H9 (cell line): ENCODE measurements at regions not wholly inside any gene's neighbourhood (a gene's known extent, or its start where the extent isn't known, plus 50 kb on each side); places are given as distances from the start of the nearest gene placed in this dataset.

Experiments used
- DNase-seq: peaks from one replicate; pipeline ENCODE4 v3.0.0-alpha.2; 2017
- H2AFZ ChIP-seq: one replicate; pipeline ENCODE4 v1.6.1; 2013; ENCODE audit warnings: mild to moderate bottlenecking, low read length, control low read depth, moderate library complexity
- H2AK5ac ChIP-seq: 2 replicates; pipeline ENCODE4 v1.6.1; 2013; ENCODE audit warnings: low read length, control low read depth, mixed read lengths; ENCODE audit not compliant: insufficient read length
- H2BK120ac ChIP-seq: one replicate; pipeline ENCODE4 v1.6.1; 2013; ENCODE audit warnings: low read depth, mild to moderate bottlenecking, low read length, control low read depth, inconsistent platforms; ENCODE audit not compliant: poor library complexity, severe bottlenecking
- H2BK12ac ChIP-seq: 2 replicates; pipeline ENCODE4 v1.6.1; 2013; ENCODE audit warnings: low read length, control low read depth, mixed read lengths, low read depth; ENCODE audit not compliant: insufficient read length
- H2BK15ac ChIP-seq: 2 replicates; pipeline ENCODE4 v1.6.1; 2013; ENCODE audit warnings: low read depth, low read length, control low read depth
- H2BK20ac ChIP-seq: one replicate; pipeline ENCODE4 v1.6.1; 2013; ENCODE audit warnings: low read depth, mild to moderate bottlenecking, low read length, control low read depth, inconsistent platforms; ENCODE audit not compliant: poor library complexity, severe bottlenecking
- H2BK5ac ChIP-seq: 2 replicates; pipeline ENCODE4 v1.6.1; 2013; ENCODE audit warnings: low read length, control low read depth, mixed read lengths; ENCODE audit not compliant: insufficient read length
- H3K14ac ChIP-seq: 2 replicates; pipeline ENCODE4 v1.6.1; 2013; ENCODE audit warnings: low read length, control low read depth; ENCODE audit not compliant: insufficient read depth
- H3K18ac ChIP-seq: 2 replicates; pipeline ENCODE4 v1.6.1; 2013; ENCODE audit warnings: low read depth, mild to moderate bottlenecking, mixed read lengths, low read length, control low read depth; ENCODE audit not compliant: insufficient read length
- H3K23ac ChIP-seq: 2 replicates; pipeline ENCODE4 v1.6.1; 2013; ENCODE audit warnings: low read length, control low read depth, mixed read lengths, low read depth; ENCODE audit not compliant: insufficient read length
- H3K23me2 ChIP-seq: 2 replicates; pipeline ENCODE4 v1.6.1; 2013; ENCODE audit warnings: low read depth, mild to moderate bottlenecking, mixed read lengths, low read length, control low read depth; ENCODE audit not compliant: insufficient read length, poor library complexity, severe bottlenecking
- H3K27ac ChIP-seq: 2 replicates; pipeline ENCODE4 v1.5.1; 2013; ENCODE audit warnings: low read length, control low read depth, mixed read lengths, low read depth; ENCODE audit not compliant: insufficient read length
- H3K27me3 ChIP-seq: 2 replicates; pipeline ENCODE4 v1.6.1; 2013; ENCODE audit warnings: low read length, control low read depth, inconsistent platforms; ENCODE audit not compliant: insufficient read depth
- H3K4ac ChIP-seq: 2 replicates; pipeline ENCODE4 v1.6.1; 2013; ENCODE audit warnings: low read depth, mild to moderate bottlenecking, control low read depth, inconsistent platforms, low read length, moderate library complexity
- H3K4me1 ChIP-seq: 2 replicates; pipeline ENCODE4 v1.6.1; 2013; ENCODE audit warnings: low read length, control low read depth, inconsistent platforms; ENCODE audit not compliant: insufficient read depth
- H3K4me2 ChIP-seq: 2 replicates; pipeline ENCODE4 v1.6.1; 2013; ENCODE audit warnings: low read length, control low read depth, mixed read lengths; ENCODE audit not compliant: insufficient read length, insufficient read depth
- H3K56ac ChIP-seq: 2 replicates; pipeline ENCODE4 v1.6.1; 2013; ENCODE audit warnings: low read depth, mild to moderate bottlenecking, mixed read lengths, low read length, control low read depth; ENCODE audit not compliant: insufficient read length
- H3K79me1 ChIP-seq: 2 replicates; pipeline ENCODE4 v1.6.1; 2013; ENCODE audit warnings: low read depth, mild to moderate bottlenecking, moderate library complexity, low read length, control low read depth, inconsistent platforms; ENCODE audit not compliant: insufficient read depth, poor library complexity, severe bottlenecking
- H3K79me2 ChIP-seq: 2 replicates; pipeline ENCODE4 v1.6.1; 2013; ENCODE audit warnings: low read length, control low read depth, inconsistent platforms; ENCODE audit not compliant: insufficient read depth
- H3K9ac ChIP-seq: 2 replicates; pipeline ENCODE4 v1.6.1; 2013; ENCODE audit warnings: low read length, control low read depth, mixed read lengths; ENCODE audit not compliant: insufficient read length; ENCODE audit errors: extremely low read depth
- H3K9me3 ChIP-seq: one replicate; pipeline ENCODE4 v1.6.1; 2013; ENCODE audit warnings: low read depth, low read length, inconsistent platforms; ENCODE audit not compliant: control insufficient read depth
- H3T11ph ChIP-seq: one replicate; pipeline ENCODE4 v1.6.1; 2013; ENCODE audit warnings: mild to moderate bottlenecking, low read length, control low read depth, inconsistent platforms
- H4K20me1 ChIP-seq: one replicate; pipeline ENCODE4 v1.6.1; 2013; ENCODE audit not compliant: control insufficient read depth, insufficient read length, insufficient read depth
- H4K5ac ChIP-seq: 2 replicates; pipeline ENCODE4 v1.6.1; 2013; ENCODE audit warnings: low read depth, mild to moderate bottlenecking, mixed read lengths, low read length, control low read depth; ENCODE audit not compliant: insufficient read length
- H4K8ac ChIP-seq: replicated peaks from 2 replicates; pipeline ENCODE4 v1.6.1; 2013; ENCODE audit warnings: low read length, control low read depth, mixed read lengths, low read depth; ENCODE audit not compliant: insufficient read length
- H4K91ac ChIP-seq: 2 replicates; pipeline ENCODE4 v1.6.1; 2013; ENCODE audit warnings: low read depth, mild to moderate bottlenecking, moderate library complexity, mixed read lengths, low read length, control low read depth; ENCODE audit not compliant: insufficient read length
- H3K27ac Mint-ChIP-seq, 3 experiments: 2 replicates in 2 of 3; 3 replicates in 1 of 3; pipeline ENCODE4 v1.8.0; 2020 to 2021; ENCODE audit warnings: mixed read lengths in 3 of 3, mild to moderate bottlenecking in 1 of 3, moderate library complexity in 1 of 3
- H3K27me3 Mint-ChIP-seq: 2 replicates; pipeline ENCODE4 v1.8.0; 2021; ENCODE audit warnings: low read depth, mild to moderate bottlenecking, moderate library complexity, mixed read lengths
- H3K36me3 Mint-ChIP-seq, 3 experiments: 2 replicates in 2 of 3; 3 replicates in 1 of 3; pipeline ENCODE4 v1.8.0; 2020 to 2021; ENCODE audit warnings: low read depth in 3 of 3, mixed read lengths in 3 of 3; ENCODE audit not compliant: insufficient read depth in 1 of 3
- H3K4me1 Mint-ChIP-seq, 2 experiments: 2 replicates each; pipeline ENCODE4 v1.8.0; 2020; ENCODE audit warnings: mixed read lengths in 2 of 2
- H3K4me3 Mint-ChIP-seq, 2 experiments: 2 replicates in 1 of 2; 3 replicates in 1 of 2; pipeline ENCODE4 v1.8.0; 2020 to 2021; ENCODE audit warnings: mild to moderate bottlenecking in 2 of 2, mixed read lengths in 2 of 2, moderate library complexity in 1 of 2
- H3K9me3 Mint-ChIP-seq, 2 experiments: 2 replicates in 1 of 2; 3 replicates in 1 of 2; pipeline ENCODE4 v1.8.0; 2020; ENCODE audit warnings: mild to moderate bottlenecking in 2 of 2, mixed read lengths in 2 of 2, moderate library complexity in 1 of 2
- WGBS: extraction: QIAGEN DNeasy Blood & Tissue Kit; methylation state at CpG from one replicate; pipeline ENCODE4 v1.1.7; 2013; ENCODE audit warnings: missing lambda C conversion rate, low lambda C conversion rate, mixed read lengths; ENCODE audit not compliant: insufficient read length; ENCODE audit errors: extremely low coverage; 5-methylcytosine and 5-hydroxymethylcytosine counted together
- TF ChIP-seq, protein P1 (sequence below): fragments of 200-600 bp; sonication (generic); conservative IDR thresholded peaks from 3 replicates; pipeline ENCODE4 v1.8.0; 2021; ENCODE audit warnings: antibody characterized with exemption, mild to moderate bottlenecking

GRCh38 chr22:22103078-22103875 lies 120.7 kb upstream of the TOP3B start:
- Histone ChIP-seq H2AK5ac (no peak overlapping the region), H4K5ac (no peak overlapping the region), H3K4me1 (no peaks in the 10 kb centered on the region), H3K4ac (no peak overlapping the region), H2BK20ac (no peak overlapping the region), H3K4me2 (no peak overlapping the region), H2BK12ac (no peak overlapping the region), H4K8ac (no peak overlapping the region), H3T11ph (no peak overlapping the region), H3K79me1 (no peaks in the 10 kb centered on the region), H3K23me2 (no peaks in the 10 kb centered on the region), H2AFZ (no peak overlapping the region), H3K23ac (no peak overlapping the region), H3K27ac (no peak overlapping the region), H3K14ac (no peak overlapping the region), H2BK15ac (no peak overlapping the region), H4K91ac (no peak overlapping the region), H2BK5ac (no peak overlapping the region), H3K27me3 (peaks cover 36% of the 10 kb centered on the region; the same call in 1 of the 2 replicates), H2BK120ac (no peak overlapping the region), H3K18ac (no peak overlapping the region), H3K9me3 (no peaks in the 10 kb centered on the region), H3K79me2 (no peaks in the 10 kb centered on the region), H3K56ac (no peak overlapping the region), H4K20me1 (no peaks in the 10 kb centered on the region), H3K9ac (no peak overlapping the region)
- Mint-ChIP-seq H3K9me3 (no peaks in the 10 kb centered on the region), H3K4me3 (no peak overlapping the region), H3K4me1 (peaks cover 9% of the 10 kb centered on the region in 2 experiments), H3K27ac (no peak overlapping the region), H3K27me3 (peaks cover 98% of the 10 kb centered on the region), H3K36me3 (no peaks in the 10 kb centered on the region)
- TF ChIP-seq, protein P1, sequence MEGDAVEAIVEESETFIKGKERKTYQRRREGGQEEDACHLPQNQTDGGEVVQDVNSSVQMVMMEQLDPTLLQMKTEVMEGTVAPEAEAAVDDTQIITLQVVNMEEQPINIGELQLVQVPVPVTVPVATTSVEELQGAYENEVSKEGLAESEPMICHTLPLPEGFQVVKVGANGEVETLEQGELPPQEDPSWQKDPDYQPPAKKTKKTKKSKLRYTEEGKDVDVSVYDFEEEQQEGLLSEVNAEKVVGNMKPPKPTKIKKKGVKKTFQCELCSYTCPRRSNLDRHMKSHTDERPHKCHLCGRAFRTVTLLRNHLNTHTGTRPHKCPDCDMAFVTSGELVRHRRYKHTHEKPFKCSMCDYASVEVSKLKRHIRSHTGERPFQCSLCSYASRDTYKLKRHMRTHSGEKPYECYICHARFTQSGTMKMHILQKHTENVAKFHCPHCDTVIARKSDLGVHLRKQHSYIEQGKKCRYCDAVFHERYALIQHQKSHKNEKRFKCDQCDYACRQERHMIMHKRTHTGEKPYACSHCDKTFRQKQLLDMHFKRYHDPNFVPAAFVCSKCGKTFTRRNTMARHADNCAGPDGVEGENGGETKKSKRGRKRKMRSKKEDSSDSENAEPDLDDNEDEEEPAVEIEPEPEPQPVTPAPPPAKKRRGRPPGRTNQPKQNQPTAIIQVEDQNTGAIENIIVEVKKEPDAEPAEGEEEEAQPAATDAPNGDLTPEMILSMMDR, result peak; percentile 74
- peak; percentile 66 for DNase-seq
- WGBS, result no CpG with 5 or more reads among the region's 8 CpGs
